Ovary (tissue), 7 donors: ENCODE measurements at regions not wholly inside any gene's neighbourhood (a gene's known extent, or its start where the extent isn't known, plus 50 kb on each side); places are given as distances from the start of the nearest gene placed in this dataset.

Experiments
- DNase-seq, 5 donors: peaks; one replicate each; pipeline ENCODE4 v3.0.0-alpha.2; 2019 to 2020
- H3K27ac ChIP-seq, 2 donors: fragments of 200-600 bp; one replicate each; pipeline versions ENCODE4 v1.5.1 to v1.8.0; 2019 to 2022
- H3K27me3 ChIP-seq: fragments of 200-600 bp; one replicate; pipeline ENCODE4 v1.8.0; 2022
- H3K36me3 ChIP-seq: fragments of 200-600 bp; sonication (generic); one replicate; pipeline ENCODE4 v1.5.1; 2019
- H3K4me1 ChIP-seq: one replicate; pipeline ENCODE4 v1.8.1; 2013; ENCODE audit warnings: mild to moderate bottlenecking, moderate library complexity; ENCODE audit not compliant: insufficient read depth
- H3K4me3 ChIP-seq: fragments of 200-600 bp; sonication (generic); one replicate; pipeline ENCODE4 v1.5.1; 2017
- H3K9me3 ChIP-seq, 2 donors: fragments of 200-600 bp in 1 of 2; sonication (generic) in 1 of 2; one replicate each; pipeline versions ENCODE4 v1.5.1 to v1.8.1; 2013 to 2019; ENCODE audit warnings: mild to moderate bottlenecking in 1 of 2, moderate library complexity in 1 of 2
- EP300 ChIP-seq: sonication (generic); formaldehyde crosslinking; IDR thresholded peaks from one replicate; pipeline ENCODE4 v1.6.1; 2017; ENCODE audit warnings: antibody characterized with exemption
- POLR2A ChIP-seq: fragments of 450-650 bp; IDR thresholded peaks from one replicate; pipeline ENCODE4 v1.6.1; 2017; ENCODE audit warnings: antibody characterized with exemption, mild to moderate bottlenecking, moderate library complexity
- WGBS, 3 donors: extraction: QIAGEN DNeasy Blood & Tissue Kit in 1 of 3; methylation state at CpG; one replicate each; pipeline versions ENCODE4 v1.1.5 to v1.1.7; 2013 to 2017; 5-methylcytosine and 5-hydroxymethylcytosine counted together
- intact Hi-C, 4 donors: fragments of 100-400 bp; cut with DNase I; formaldehyde crosslinking; loops; one replicate each; pipeline versions ENCODE4 v1.11.0 to v1.15.1; 2022 to 2023
- TF ChIP-seq, protein P1 (sequence below), 3 donors: fragments of 450-650 bp in 2 of 3; fragments of 200-600 bp in 1 of 3; IDR thresholded peaks; one replicate each; pipeline versions ENCODE4 v1.5.1 to v1.8.0; 2016 to 2022; ENCODE audit warnings: antibody characterized with exemption in 3 of 3, mild to moderate bottlenecking in 1 of 3
- donor health status: DM: no; HTN: no; CAD: no; lungs with moderate emphysema.
- donor health status: DM: no; HTN: no; CAD: no.
- donor health status: Bipolar disorder and iron deficiency.
- donor health status: DM: no; HTN: no; CAD: no.
- donor health status: DM: yes; HTN: yes; CAD: no.

DNA sequence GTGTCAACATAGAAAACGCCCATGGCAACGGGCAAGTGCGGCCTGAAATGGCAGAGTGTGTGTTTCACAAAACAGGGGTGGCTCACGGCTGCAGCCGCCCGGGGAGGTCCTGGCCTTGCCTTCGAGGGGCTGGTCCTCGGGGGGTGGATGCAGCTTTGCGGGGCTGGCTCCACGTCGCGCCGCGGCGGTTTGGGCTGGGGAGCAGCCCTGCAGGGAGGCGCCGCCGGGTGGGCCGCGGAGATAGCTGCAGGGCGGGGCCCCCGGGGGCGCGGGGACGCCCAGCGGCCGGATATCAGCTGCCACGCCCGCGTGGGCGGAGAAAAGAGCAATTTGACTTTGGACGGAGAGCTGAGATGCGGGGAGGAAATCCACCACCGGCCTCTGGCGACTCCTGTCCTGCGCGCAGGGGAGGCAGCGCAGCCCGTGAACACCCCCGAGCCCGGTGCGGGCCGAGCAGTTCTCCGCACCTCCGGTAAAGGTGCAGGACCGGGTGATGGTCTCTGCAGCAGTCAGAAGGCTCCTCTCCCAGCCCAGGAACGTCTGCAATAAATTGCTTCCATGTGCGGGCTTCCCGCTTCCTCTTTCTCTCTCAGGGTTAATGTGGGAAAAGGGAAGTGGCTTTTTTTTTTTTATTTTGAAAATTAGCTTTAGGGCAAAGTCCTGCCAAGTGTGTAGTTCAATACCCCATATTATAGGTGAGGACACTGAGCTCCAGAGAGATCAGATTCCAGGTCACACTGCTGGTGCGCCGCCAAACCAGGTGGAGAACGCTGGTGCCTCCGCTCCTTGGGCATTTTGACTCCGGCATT lies 110.5 kb downstream of the ARF6 start:
- no peak for TF ChIP-seq EP300
- TF ChIP-seq, protein P1, sequence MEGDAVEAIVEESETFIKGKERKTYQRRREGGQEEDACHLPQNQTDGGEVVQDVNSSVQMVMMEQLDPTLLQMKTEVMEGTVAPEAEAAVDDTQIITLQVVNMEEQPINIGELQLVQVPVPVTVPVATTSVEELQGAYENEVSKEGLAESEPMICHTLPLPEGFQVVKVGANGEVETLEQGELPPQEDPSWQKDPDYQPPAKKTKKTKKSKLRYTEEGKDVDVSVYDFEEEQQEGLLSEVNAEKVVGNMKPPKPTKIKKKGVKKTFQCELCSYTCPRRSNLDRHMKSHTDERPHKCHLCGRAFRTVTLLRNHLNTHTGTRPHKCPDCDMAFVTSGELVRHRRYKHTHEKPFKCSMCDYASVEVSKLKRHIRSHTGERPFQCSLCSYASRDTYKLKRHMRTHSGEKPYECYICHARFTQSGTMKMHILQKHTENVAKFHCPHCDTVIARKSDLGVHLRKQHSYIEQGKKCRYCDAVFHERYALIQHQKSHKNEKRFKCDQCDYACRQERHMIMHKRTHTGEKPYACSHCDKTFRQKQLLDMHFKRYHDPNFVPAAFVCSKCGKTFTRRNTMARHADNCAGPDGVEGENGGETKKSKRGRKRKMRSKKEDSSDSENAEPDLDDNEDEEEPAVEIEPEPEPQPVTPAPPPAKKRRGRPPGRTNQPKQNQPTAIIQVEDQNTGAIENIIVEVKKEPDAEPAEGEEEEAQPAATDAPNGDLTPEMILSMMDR (IDR thresholded peaks at IDR 0.05) = peak in 1 of 3 donors; percentile 6
- H3K36me3 ChIP-seq = no peaks in the 10 kb centered on the region
- peaks cover 4% of the 10 kb centered on the region for H3K4me1 ChIP-seq
- DNase-seq = peak; percentile 67 to 82 (median 73)
- H3K4me3 ChIP-seq = peak overlapping the region; percentile 56
- H3K9me3 ChIP-seq = no peaks in the 10 kb centered on the region
- H3K27me3 ChIP-seq = no peaks in the 10 kb centered on the region
- peak overlapping the region; percentile 39 to 52 for H3K27ac ChIP-seq
- intact Hi-C loops = loop anchor here in 3 of 4 donors (5.0 to 10.0 kb wide), 3 partner anchors 109 to 299 kb away; partner anchors contain the start of gene ARF6 (in 2 of the 3)
- 3 to 4% (median 3%) methylated on average over 45 to 54 of the region's 54 CpGs for WGBS, 3 donors

DNA sequence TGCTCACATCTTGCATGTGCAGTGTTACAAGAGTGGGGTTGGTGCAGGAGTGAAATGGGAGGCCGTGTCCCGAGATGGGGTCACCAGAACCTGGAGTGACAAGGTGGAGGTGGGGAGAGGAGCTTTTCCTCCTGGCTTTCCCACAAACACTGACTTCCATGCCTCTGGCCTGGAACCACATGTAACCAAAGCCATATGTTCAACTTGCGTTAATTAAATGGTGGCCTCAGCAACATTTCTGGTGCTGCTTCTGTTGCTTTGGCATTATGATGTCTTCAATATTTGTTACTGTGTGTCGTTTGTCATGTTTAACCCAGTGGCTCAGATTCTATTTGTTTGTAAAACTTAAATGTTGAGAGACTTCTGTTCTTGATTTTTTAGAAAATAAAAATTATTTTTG lies 110.2 kb downstream of the VCPKMT start:
- Histone ChIP-seq H3K4me3 (no peak overlapping the region), H3K9me3 (no peaks in the 10 kb centered on the region), H3K4me1 (peaks cover 3% of the 10 kb centered on the region), H3K27ac (no peak overlapping the region), H3K36me3 (no peaks in the 10 kb centered on the region), H3K27me3 (no peaks in the 10 kb centered on the region)
- TF ChIP-seq, protein P1 (IDR thresholded peaks at IDR 0.05) = no peak
- TF ChIP-seq EP300 (no peak), POLR2A (no peak)
- no peak for DNase-seq
- intact Hi-C loops = loop anchor here in 2 of 4 donors (10.0 kb wide), 2 partner anchors 111 to 301 kb away; partner anchors contain the start of gene ARF6 (in 1 of the 2)
- WGBS, 3 donors = 90 to 96% (median 93%) methylated on average over 4 of the region's 4 CpGs

DNA sequence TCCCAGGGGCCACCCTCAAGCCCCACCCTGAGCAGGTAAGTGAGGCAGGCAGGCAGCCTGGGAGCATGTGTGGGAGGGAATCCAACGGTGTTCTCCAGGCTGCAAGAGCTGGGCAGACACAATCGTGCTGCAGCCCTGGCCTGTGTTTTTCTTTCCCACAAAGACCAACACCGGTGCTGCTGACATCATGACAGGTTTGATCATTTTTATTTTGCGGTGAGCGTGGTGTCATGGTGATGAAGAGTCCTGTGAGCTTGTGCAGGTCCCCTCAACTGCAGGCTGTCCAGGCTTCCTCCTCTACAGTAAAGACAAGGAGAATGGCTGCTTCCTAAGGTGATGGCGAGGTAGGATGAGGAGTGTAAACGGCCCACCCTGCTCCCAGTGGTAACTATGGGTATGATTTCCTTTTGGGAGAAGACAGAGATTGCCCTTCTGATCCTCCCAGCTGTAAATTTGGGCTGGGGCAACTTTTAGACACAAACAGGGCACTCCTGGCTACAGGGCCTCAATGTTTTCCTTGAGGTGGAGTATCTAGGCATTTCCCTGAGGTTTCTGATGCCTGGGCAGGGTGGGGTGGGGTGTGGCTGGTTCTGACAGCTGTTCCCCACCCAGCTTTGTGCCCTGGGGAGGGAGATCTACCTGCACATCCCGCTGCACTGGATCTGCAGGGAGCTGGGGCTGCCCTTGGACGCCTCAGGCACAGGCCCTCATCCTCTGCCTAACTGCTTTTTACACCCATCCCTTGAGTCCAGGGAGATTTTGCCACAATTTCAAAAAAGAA lies 109.1 kb downstream of the VCPKMT start:
- H3K9me3 ChIP-seq = no peaks in the 10 kb centered on the region
- no peak overlapping the region for H3K4me3 ChIP-seq
- peaks cover 3% of the 10 kb centered on the region for H3K4me1 ChIP-seq
- WGBS, 3 donors = 59 to 73% (median 64%) methylated on average over 9 of the region's 9 CpGs
- intact Hi-C loops = loop anchor here in 2 of 4 donors (10.0 kb wide), 2 partner anchors 113 to 303 kb away; partner anchors contain the start of gene ARF6 (in 1 of the 2)
- no peaks in the 10 kb centered on the region for H3K36me3 ChIP-seq
- no peaks in the 10 kb centered on the region for H3K27me3 ChIP-seq
- no peak for DNase-seq
- H3K27ac ChIP-seq = no peak overlapping the region
- TF ChIP-seq, protein P1 (IDR thresholded peaks at IDR 0.05) = no peak
- TF ChIP-seq POLR2A (no peak), EP300 (no peak)

DNA sequence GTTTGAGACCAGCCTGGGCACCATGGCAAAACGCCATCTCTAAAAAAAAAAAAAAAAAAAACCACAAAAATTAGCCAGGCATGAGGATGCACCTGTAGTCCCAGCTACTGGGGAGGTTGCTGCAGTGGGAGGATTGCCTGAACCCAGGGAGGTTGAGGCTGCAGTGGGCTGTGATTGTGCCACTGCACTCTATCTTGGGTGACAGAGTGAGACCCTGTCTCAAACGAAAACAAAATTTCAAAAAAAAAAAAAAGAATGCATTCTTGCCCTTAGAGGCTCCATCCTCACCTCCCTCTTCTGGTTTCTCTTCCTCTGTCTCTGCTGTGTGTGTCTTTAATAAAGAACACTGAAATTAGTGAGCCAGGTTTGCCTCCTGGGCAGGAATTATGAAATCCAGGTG lies 107.8 kb downstream of the VCPKMT start:
- Histone ChIP-seq H3K36me3 (no peaks in the 10 kb centered on the region), H3K4me3 (no peak overlapping the region), H3K27ac (no peak overlapping the region), H3K9me3 (no peaks in the 10 kb centered on the region), H3K4me1 (no peaks in the 10 kb centered on the region), H3K27me3 (no peaks in the 10 kb centered on the region)
- TF ChIP-seq, protein P1 (IDR thresholded peaks at IDR 0.05) = no peak
- TF ChIP-seq EP300 (no peak), POLR2A (no peak)
- intact Hi-C loops = loop anchor here in 2 of 4 donors (10.0 kb wide), 2 partner anchors 114 to 304 kb away; partner anchors contain the start of gene ARF6 (in 1 of the 2)
- WGBS, 3 donors = 39 to 77% (median 59%) methylated on average over 2 of the region's 2 CpGs
- no peak for DNase-seq
